Calu3 (cell line): ENCODE measurements at regions not wholly inside any gene's neighbourhood (a gene's known extent, or its start where the extent isn't known, plus 50 kb on each side); places are given as distances from the start of the nearest gene placed in this dataset.

ENCODE experiments used
- BruUV-seq: library from RNA; stranded (reverse); fragments of 400-500 nt; replicated peaks from 2 replicates; lab custom pipeline; 2021; lab: Mats Ljungman, UMichigan
- CTCF ChIA-PET: fragments of 300-600 bp; sonication (Branson Sonifier 250); formaldehyde crosslinking; loops from one replicate; lab custom pipeline; 2022; ENCODE audit warnings: antibody characterized with exemption; lab: Charles Lee
- DNase-seq: peaks from one replicate; pipeline ENCODE4 v3.0.0; 2022
- H3K27ac Mint-ChIP-seq: one replicate; pipeline ENCODE4 v1.8.0; 2022; ENCODE audit warnings: mixed read lengths; ENCODE audit not compliant: unreplicated experiment
- H3K27me3 Mint-ChIP-seq: one replicate; pipeline ENCODE4 v1.8.0; 2022; ENCODE audit warnings: mixed read lengths; ENCODE audit not compliant: unreplicated experiment
- H3K36me3 Mint-ChIP-seq: one replicate; pipeline ENCODE4 v1.8.0; 2022; ENCODE audit warnings: mild to moderate bottlenecking, moderate library complexity, mixed read lengths; ENCODE audit not compliant: insufficient read depth, unreplicated experiment
- H3K4me1 Mint-ChIP-seq: one replicate; pipeline ENCODE4 v1.8.0; 2022; ENCODE audit warnings: mild to moderate bottlenecking, low read depth, mixed read lengths; ENCODE audit not compliant: unreplicated experiment
- H3K4me3 Mint-ChIP-seq: one replicate; pipeline ENCODE4 v1.8.0; 2022; ENCODE audit warnings: mild to moderate bottlenecking, low read depth, moderate library complexity, mixed read lengths; ENCODE audit not compliant: unreplicated experiment
- H3K9me3 Mint-ChIP-seq: one replicate; pipeline ENCODE4 v1.8.0; 2022; ENCODE audit warnings: low read depth, mixed read lengths; ENCODE audit not compliant: unreplicated experiment
- CTCF ChIP-seq: fragments of 200-600 bp; IDR thresholded peaks from one replicate; pipeline ENCODE4 v1.8.0; 2022; ENCODE audit warnings: antibody characterized with exemption; ENCODE audit not compliant: unreplicated experiment
- intact Hi-C: fragments of 100-400 bp; cut with micrococcal nuclease; formaldehyde crosslinking; loops from one replicate; pipeline ENCODE4 v1.10.0; 2022; ENCODE audit not compliant: unreplicated experiment

- Mint-ChIP-seq H3K4me3 (no peak overlapping the region), H3K27ac (no peak overlapping the region), H3K9me3 (no peaks in the 10 kb centered on the region), H3K27me3 (peaks cover 41% of the 10 kb centered on the region), H3K36me3 (no peaks in the 10 kb centered on the region), H3K4me1 (no peaks in the 10 kb centered on the region)
- intact Hi-C loops: no loop called here
- DNase-seq: no peak
- no TSS peak for BruUV-seq
- CTCF ChIA-PET: no interaction called here
- TF ChIP-seq CTCF: no peak
Observed at GRCh38 chr18:11268153-11268552, 118.8 kb upstream of the PIEZO2 start.

- no peaks in the 10 kb centered on the region for H3K4me1 Mint-ChIP-seq
- intact Hi-C loops: no loop called here
- H3K36me3 Mint-ChIP-seq: no peaks in the 10 kb centered on the region
- DNase-seq: no peak
- TF ChIP-seq CTCF: no peak
- H3K9me3 Mint-ChIP-seq: no peaks in the 10 kb centered on the region
- no peak overlapping the region for H3K27ac Mint-ChIP-seq
- no peak overlapping the region for H3K4me3 Mint-ChIP-seq
- CTCF ChIA-PET: no interaction called here
- H3K27me3 Mint-ChIP-seq: peaks cover 30% of the 10 kb centered on the region
- no TSS peak for BruUV-seq
Observed at GRCh38 chr18:11266781-11267480, 117.6 kb upstream of the PIEZO2 start.

GRCh38 chr18:11261486-11261885 lies 112.1 kb upstream of the PIEZO2 start:
- H3K4me3 Mint-ChIP-seq: no peak overlapping the region
- H3K9me3 Mint-ChIP-seq: no peaks in the 10 kb centered on the region
- intact Hi-C loops: no loop called here
- no peak for DNase-seq
- no peak for TF ChIP-seq CTCF
- BruUV-seq: no TSS peak
- H3K36me3 Mint-ChIP-seq: no peaks in the 10 kb centered on the region
- CTCF ChIA-PET: interaction anchor here (0.7 kb wide), 2 partner anchors 14 to 50 kb away, joined by 3 to 5 read pairs; no protein-coding TSS in a partner anchor
- H3K27me3 Mint-ChIP-seq: peaks cover 42% of the 10 kb centered on the region
- H3K27ac Mint-ChIP-seq: no peak overlapping the region
- no peaks in the 10 kb centered on the region for H3K4me1 Mint-ChIP-seq

- H3K4me1 Mint-ChIP-seq: no peaks in the 10 kb centered on the region
- peaks cover 43% of the 10 kb centered on the region for H3K27me3 Mint-ChIP-seq
- H3K36me3 Mint-ChIP-seq: no peaks in the 10 kb centered on the region
- BruUV-seq: no TSS peak
- no peak for TF ChIP-seq CTCF
- DNase-seq: no peak
- no peak overlapping the region for H3K27ac Mint-ChIP-seq
- H3K9me3 Mint-ChIP-seq: no peaks in the 10 kb centered on the region
- no peak overlapping the region for H3K4me3 Mint-ChIP-seq
- intact Hi-C loops: no loop called here
- CTCF ChIA-PET: interaction anchor here (0.7 kb wide), 1 partner anchor 14 kb away, joined by 3 read pairs; no protein-coding TSS in a partner anchor
Observed at GRCh38 chr18:11260961-11261461, 111.6 kb upstream of the PIEZO2 start.
